KMS-11 (cell line): ENCODE measurements at regions not wholly inside any gene's neighbourhood (a gene's known extent, or its start where the extent isn't known, plus 50 kb on each side); places are given as distances from the start of the nearest gene placed in this dataset.

Experiments
- H2AFZ ChIP-seq: fragments of 200-600 bp; sonication (generic); 2 replicates; pipeline ENCODE4 v1.6.1; 2016; ENCODE audit warnings: antibody characterized with exemption, mixed run types, low read depth
- H3K27ac ChIP-seq: fragments of 200-600 bp; sonication (generic); 2 replicates; pipeline ENCODE4 v1.6.1; 2016; ENCODE audit warnings: mild to moderate bottlenecking, mixed run types
- H3K27me3 ChIP-seq: fragments of 200-600 bp; sonication (generic); 2 replicates; pipeline ENCODE4 v1.6.1; 2017; ENCODE audit warnings: mild to moderate bottlenecking, low read depth, mixed run types, moderate library complexity; ENCODE audit not compliant: insufficient read depth
- H3K36me3 ChIP-seq: fragments of 200-600 bp; sonication (generic); 2 replicates; pipeline ENCODE4 v1.6.1; 2017; ENCODE audit warnings: mild to moderate bottlenecking, mixed run types; ENCODE audit not compliant: insufficient read depth
- H3K4me1 ChIP-seq: fragments of 200-600 bp; sonication (generic); 2 replicates; pipeline ENCODE4 v1.6.1; 2016; ENCODE audit warnings: mild to moderate bottlenecking, low read depth, mixed run types; ENCODE audit not compliant: poor library complexity, severe bottlenecking
- H3K4me2 ChIP-seq: fragments of 200-600 bp; sonication (generic); 2 replicates; pipeline ENCODE4 v1.7.0; 2016; ENCODE audit warnings: mild to moderate bottlenecking, mixed run types
- H3K4me3 ChIP-seq: fragments of 200-600 bp; sonication (generic); IDR thresholded peaks from 2 replicates; pipeline ENCODE4 v1.6.1; 2017; ENCODE audit warnings: low read depth, low read length, mixed read lengths; ENCODE audit not compliant: insufficient read depth
- H3K79me2 ChIP-seq: fragments of 200-600 bp; sonication (generic); 2 replicates; pipeline ENCODE4 v1.6.1; 2016; ENCODE audit warnings: low read depth, mixed run types; ENCODE audit not compliant: insufficient read depth
- H3K9ac ChIP-seq: fragments of 200-600 bp; sonication (generic); 2 replicates; pipeline ENCODE4 v1.6.1; 2016; ENCODE audit warnings: mild to moderate bottlenecking, mixed run types
- H4K20me1 ChIP-seq: fragments of 200-600 bp; sonication (generic); 2 replicates; pipeline ENCODE4 v1.6.1; 2016; ENCODE audit warnings: mild to moderate bottlenecking, mixed run types; ENCODE audit not compliant: insufficient read depth
- CTCF ChIP-seq: fragments of 200-600 bp; sonication (generic); conservative IDR thresholded peaks from 2 replicates; pipeline ENCODE4 v1.6.1; 2017; ENCODE audit warnings: low read depth, mild to moderate bottlenecking, antibody characterized with exemption, low read length, moderate library complexity, mixed read lengths

GRCh38 chr13:109842212-109842920, 56.0 kb upstream of the IRS2 start:
- Histone ChIP-seq H3K4me3 (no peak overlapping the region), H3K27ac (no peak overlapping the region), H2AFZ (no peak overlapping the region), H3K4me2 (no peak overlapping the region), H3K4me1 (no peaks in the 10 kb centered on the region), H3K27me3 (no peaks in the 10 kb centered on the region), H3K79me2 (no peaks in the 10 kb centered on the region), H4K20me1 (no peaks in the 10 kb centered on the region), H3K9ac (no peak overlapping the region), H3K36me3 (no peaks in the 10 kb centered on the region)
- TF ChIP-seq CTCF = no peak

- H3K27me3 ChIP-seq = no peaks in the 10 kb centered on the region
- H3K4me1 ChIP-seq = no peaks in the 10 kb centered on the region
- H3K9ac ChIP-seq = no peak overlapping the region
- no peak overlapping the region for H3K4me2 ChIP-seq
- no peak overlapping the region for H3K4me3 ChIP-seq
- H4K20me1 ChIP-seq = no peaks in the 10 kb centered on the region
- H3K79me2 ChIP-seq = no peaks in the 10 kb centered on the region
- no peaks in the 10 kb centered on the region for H3K36me3 ChIP-seq
- H3K27ac ChIP-seq = no peak overlapping the region
- H2AFZ ChIP-seq = no peak overlapping the region
- TF ChIP-seq CTCF = no peak
These were observed 54.5 kb upstream of the IRS2 start for GRCh38 chr13:109840893-109841287.

- H3K4me1 ChIP-seq = no peaks in the 10 kb centered on the region
- H3K9ac ChIP-seq = no peak overlapping the region
- H3K4me3 ChIP-seq = no peak overlapping the region
- H2AFZ ChIP-seq = no peak overlapping the region
- no peak for TF ChIP-seq CTCF
- H3K36me3 ChIP-seq = no peaks in the 10 kb centered on the region
- no peak overlapping the region for H3K4me2 ChIP-seq
- H3K27ac ChIP-seq = no peak overlapping the region
- no peaks in the 10 kb centered on the region for H3K27me3 ChIP-seq
- H4K20me1 ChIP-seq = no peaks in the 10 kb centered on the region
- no peaks in the 10 kb centered on the region for H3K79me2 ChIP-seq
These were observed 54.0 kb upstream of the IRS2 start for GRCh38 chr13:109840201-109840892.

GRCh38 chr13:109836629-109837607, 50.5 kb upstream of the IRS2 start:
- no peaks in the 10 kb centered on the region for H3K36me3 ChIP-seq
- H2AFZ ChIP-seq = no peak overlapping the region
- no peak overlapping the region for H3K4me2 ChIP-seq
- H3K79me2 ChIP-seq = no peaks in the 10 kb centered on the region
- no peak overlapping the region for H3K4me3 ChIP-seq
- H3K27ac ChIP-seq = no peak overlapping the region
- no peaks in the 10 kb centered on the region for H3K4me1 ChIP-seq
- H3K9ac ChIP-seq = no peak overlapping the region
- TF ChIP-seq CTCF = no peak
- no peaks in the 10 kb centered on the region for H4K20me1 ChIP-seq
- H3K27me3 ChIP-seq = no peaks in the 10 kb centered on the region
